ENCODE measurements at regions not wholly inside any gene's neighbourhood (a gene's known extent, or its start where the extent isn't known, plus 50 kb on each side); places are given as distances from the start of the nearest gene placed in this dataset.

- no peak overlapping the region for H3K27ac ChIP-seq (ENCODE audit: low read length in 2 of 2)
- no peaks in the 10 kb centered on the region for H3K36me3 ChIP-seq (replicated peaks in 1 of 2; ENCODE audit: control extremely low read depth in 1 of 2, control insufficient read depth in 1 of 2, extremely low read depth in 1 of 2, insufficient read depth in 2 of 2, low read length in 1 of 2)
- TF ChIP-seq CTCF (IDR thresholded peaks at IDR 0.05) (no peak), EZH2 (IDR thresholded peaks at IDR 0.05; ENCODE audit: borderline replicate concordance, insufficient read depth, low read depth, low read length, poor library complexity, severe bottlenecking) (no peak)
- no peaks in the 10 kb centered on the region for H3K9me3 Mint-ChIP-seq (ENCODE audit: insufficient read depth)
- no peak overlapping the region for H3K27ac Mint-ChIP-seq
- WGBS (ENCODE audit: insufficient coverage): 80% methylated on average over 1 of the region's 5 CpGs
- H3K27me3 ChIP-seq (replicated peaks in 1 of 4; ENCODE audit: control extremely low read depth in 1 of 4, control insufficient read depth in 3 of 4, insufficient read depth in 4 of 4, low read length in 3 of 4): peaks cover 0 to 4% (median 0%) of the 10 kb centered on the region in 4 experiments
- H3K4me1 ChIP-seq (ENCODE audit: control insufficient read depth in 2 of 2, insufficient read depth in 2 of 2, low read length in 2 of 2): no peaks in the 10 kb centered on the region
- no peak for DNase-seq
- no peak overlapping the region for H3K4me2 ChIP-seq (replicated peaks; ENCODE audit: low read depth, low read length, poor library complexity, severe bottlenecking)
- intact Hi-C loops (cut with micrococcal nuclease): no loop called here
- no peaks in the 10 kb centered on the region for H4K20me1 ChIP-seq (ENCODE audit: control insufficient read depth, insufficient read depth, low read length, poor library complexity, severe bottlenecking)
- no peak for ATAC-seq (ENCODE audit: low read depth)
- no peak overlapping the region for H2AFZ ChIP-seq (ENCODE audit: insufficient read depth, low read depth, low read length, poor library complexity, severe bottlenecking)
- H3K4me1 Mint-ChIP-seq: no peaks in the 10 kb centered on the region
- H3K4me3 ChIP-seq (ENCODE audit: control extremely low read depth in 1 of 5, extremely low read depth in 1 of 5, insufficient read depth in 1 of 5, low read depth in 2 of 5, low read length in 4 of 5): no peak overlapping the region
- H3K4me3 Mint-ChIP-seq: no peak overlapping the region
- no peaks in the 10 kb centered on the region for H3K79me2 ChIP-seq (ENCODE audit: control insufficient read depth, insufficient read depth, low read length)
- peaks cover 11% of the 10 kb centered on the region for H3K27me3 Mint-ChIP-seq
- peaks cover 0 to 5% (median 0%) of the 10 kb centered on the region in 3 donors for H3K9me3 ChIP-seq (ENCODE audit: control extremely low read depth in 1 of 3, control insufficient read depth in 2 of 3, insufficient read depth in 1 of 3, low read length in 2 of 3)
- H3K9ac ChIP-seq (ENCODE audit: low read length): no peak overlapping the region
- POLR2A ChIA-PET: no interaction called here
- CTCF ChIA-PET: no interaction called here
Observed at GRCh38 chr2:120515759-120516678, 170.1 kb downstream of the INHBB start.

- Histone ChIP-seq H3K27ac (ENCODE audit: low read length in 2 of 2) (no peak overlapping the region), H3K9ac (ENCODE audit: low read length) (no peak overlapping the region), H3K27me3 (replicated peaks in 1 of 4; ENCODE audit: control extremely low read depth in 1 of 4, control insufficient read depth in 3 of 4, insufficient read depth in 4 of 4, low read length in 3 of 4) (peaks cover 0 to 4% (median 0%) of the 10 kb centered on the region in 4 experiments), H3K79me2 (ENCODE audit: control insufficient read depth, insufficient read depth, low read length) (no peaks in the 10 kb centered on the region), H3K4me1 (ENCODE audit: control insufficient read depth in 2 of 2, insufficient read depth in 2 of 2, low read length in 2 of 2) (no peaks in the 10 kb centered on the region), H3K36me3 (replicated peaks in 1 of 2; ENCODE audit: control extremely low read depth in 1 of 2, control insufficient read depth in 1 of 2, extremely low read depth in 1 of 2, insufficient read depth in 2 of 2, low read length in 1 of 2) (no peaks in the 10 kb centered on the region), H4K20me1 (ENCODE audit: control insufficient read depth, insufficient read depth, low read length, poor library complexity, severe bottlenecking) (no peaks in the 10 kb centered on the region), H2AFZ (ENCODE audit: insufficient read depth, low read depth, low read length, poor library complexity, severe bottlenecking) (no peak overlapping the region), H3K9me3 (ENCODE audit: control extremely low read depth in 1 of 3, control insufficient read depth in 2 of 3, insufficient read depth in 1 of 3, low read length in 2 of 3) (peaks cover 0 to 8% (median 0%) of the 10 kb centered on the region in 3 donors), H3K4me3 (ENCODE audit: control extremely low read depth in 1 of 5, extremely low read depth in 1 of 5, insufficient read depth in 1 of 5, low read depth in 2 of 5, low read length in 4 of 5) (no peak overlapping the region), H3K4me2 (replicated peaks; ENCODE audit: low read depth, low read length, poor library complexity, severe bottlenecking) (no peak overlapping the region)
- Mint-ChIP-seq H3K27me3 (peaks cover 18% of the 10 kb centered on the region), H3K4me3 (no peak overlapping the region), H3K4me1 (no peaks in the 10 kb centered on the region), H3K27ac (no peak overlapping the region), H3K9me3 (ENCODE audit: insufficient read depth) (no peaks in the 10 kb centered on the region)
- WGBS (ENCODE audit: insufficient coverage): 58% methylated on average over 2 of the region's 6 CpGs
- ATAC-seq (ENCODE audit: low read depth): no peak
- no peak for DNase-seq
- ChIA-PET POLR2A (no interaction called here), CTCF (no interaction called here)
- TF ChIP-seq EZH2 (IDR thresholded peaks at IDR 0.05; ENCODE audit: borderline replicate concordance, insufficient read depth, low read depth, low read length, poor library complexity, severe bottlenecking) (no peak), CTCF (IDR thresholded peaks at IDR 0.05) (no peak)
- intact Hi-C loops (cut with micrococcal nuclease): no loop called here
Observed at GRCh38 chr2:120516679-120517314, 170.9 kb downstream of the INHBB start.

Measured in B cell (primary cell).